ENCODE measurements at regions not wholly inside any gene's neighbourhood (a gene's known extent, or its start where the extent isn't known, plus 50 kb on each side); places are given as distances from the start of the nearest gene placed in this dataset.

DNA sequence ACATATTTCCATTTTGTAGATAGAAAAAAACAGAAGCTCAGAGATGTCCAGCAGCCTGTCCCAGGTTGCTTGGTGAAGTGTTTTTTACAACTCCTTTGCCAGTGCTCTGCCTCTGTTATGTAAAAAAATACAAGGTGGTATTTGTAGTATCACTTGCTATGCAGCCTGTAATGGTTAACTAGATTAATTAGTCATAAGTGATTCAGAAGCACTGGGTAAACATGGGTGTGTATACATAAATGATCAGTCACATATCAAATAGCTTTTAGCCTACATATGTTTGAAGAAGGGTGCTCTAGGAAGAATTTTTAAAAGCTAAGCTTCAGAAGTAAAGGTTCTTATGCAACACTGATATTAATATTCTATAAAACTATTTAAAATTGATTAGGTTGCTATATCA is 70.0 kb upstream of the MAGI3 start:
- ChIA-PET CTCF (ENCODE audit: partially characterized antibody) (interaction anchor here (1.0 to 1.5 kb wide), 2 partner anchors 18 to 101 kb away, joined by 4 read pairs; no protein-coding TSS in a partner anchor), POLR2A (ENCODE audit: partially characterized antibody) (no interaction called here)
- Histone ChIP-seq H3K4ac (replicated peaks; ENCODE audit: insufficient read length, low read depth, low read length) (no peak overlapping the region), H3K9ac (replicated peaks in 1 of 4; ENCODE audit: extremely low read depth in 1 of 4, low read depth in 3 of 4, low read length in 3 of 4) (no peak overlapping the region), H4K5ac (ENCODE audit: insufficient read length, low read depth, low read length) (no peak overlapping the region), H3K23me2 (ENCODE audit: low read depth, low read length) (no peaks in the 10 kb centered on the region), H2BK12ac (ENCODE audit: low read depth, low read length) (no peak overlapping the region), H2AK5ac (ENCODE audit: low read depth, low read length) (no peak overlapping the region), H2BK15ac (ENCODE audit: low read length) (no peak overlapping the region), H2BK5ac (ENCODE audit: low read depth, low read length) (no peak overlapping the region), H3K79me1 (ENCODE audit: low read depth, low read length) (no peaks in the 10 kb centered on the region), H3K14ac (ENCODE audit: insufficient read length) (no peak overlapping the region), H3K56ac (replicated peaks; ENCODE audit: insufficient read length, low read depth, low read length) (no peak overlapping the region), H3K4me3 (ENCODE audit: extremely low read depth in 1 of 4, insufficient read depth in 2 of 4, low read depth in 3 of 4, low read length in 4 of 4) (no peak overlapping the region), H3K18ac (ENCODE audit: extremely low read depth, low read length) (no peak overlapping the region), H4K20me1 (replicated peaks in 1 of 2; ENCODE audit: control insufficient read depth in 1 of 2, insufficient read depth in 2 of 2, low read length in 2 of 2) (no peaks in the 10 kb centered on the region), H3K27me3 (replicated peaks in 1 of 4; ENCODE audit: control insufficient read depth in 3 of 4, extremely low read depth in 1 of 4, insufficient read depth in 3 of 4, low read length in 3 of 4) (no peaks in the 10 kb centered on the region), H3K4me1 (replicated peaks in 1 of 4; ENCODE audit: control insufficient read depth in 3 of 4, insufficient read depth in 4 of 4, low read length in 3 of 4) (no peaks in the 10 kb centered on the region), H2BK120ac (replicated peaks; ENCODE audit: low read depth, low read length) (no peak overlapping the region), H4K91ac (replicated peaks; ENCODE audit: insufficient read length, low read length) (no peak overlapping the region), H2BK20ac (ENCODE audit: low read length) (no peak overlapping the region), H3K4me2 (ENCODE audit: insufficient read depth in 1 of 2, low read depth in 2 of 2, low read length in 2 of 2) (no peak overlapping the region), H4K8ac (ENCODE audit: extremely low read depth, insufficient read depth, low read length) (no peak overlapping the region), H3K27ac (ENCODE audit: low read depth, low read length) (no peak overlapping the region), H3K79me2 (ENCODE audit: control insufficient read depth in 1 of 2, insufficient read depth in 2 of 2, low read length in 2 of 2) (no peaks in the 10 kb centered on the region), H3K9me3 (ENCODE audit: insufficient read depth in 2 of 2, low read depth in 1 of 2, low read length in 1 of 2) (no peaks in the 10 kb centered on the region), H2AFZ (ENCODE audit: low read length) (no peak overlapping the region), H3K36me3 (ENCODE audit: control insufficient read depth in 2 of 4, insufficient read depth in 4 of 4, low read length in 3 of 4) (no peaks in the 10 kb centered on the region), H3K23ac (ENCODE audit: insufficient read length) (no peak overlapping the region)
- no peak for FAIRE-seq
- no peak for DNase-seq (ENCODE audit: low read depth in 1 of 2, low spot score in 2 of 2)
- TF ChIP-seq RXRA (IDR thresholded peaks at IDR 0.05; ENCODE audit: insufficient read depth, low read depth, low read length) (no peak), TCF12 (IDR thresholded peaks at IDR 0.05; ENCODE audit: low read depth, low read length) (no peak), SUZ12 (IDR thresholded peaks at IDR 0.05; ENCODE audit: low read length) (no peak), POU5F1 (IDR thresholded peaks at IDR 0.05; ENCODE audit: low read depth, low read length) (no peak), SP1 (IDR thresholded peaks at IDR 0.05; ENCODE audit: low read depth, low read length) (no peak), JUN (IDR thresholded peaks at IDR 0.05; ENCODE audit: low read depth, low read length) (no peak), BACH1 (IDR thresholded peaks at IDR 0.05; ENCODE audit: low read length) (no peak), BRCA1 (IDR thresholded peaks at IDR 0.05; ENCODE audit: low read depth, low read length) (no peak), HDAC6 (IDR thresholded peaks at IDR 0.05; ENCODE audit: low read depth, low read length) (no peak), FOSL1 (IDR thresholded peaks at IDR 0.05; ENCODE audit: insufficient read depth, low read depth, low read length) (no peak), CBX8 (IDR thresholded peaks at IDR 0.05; ENCODE audit: borderline replicate concordance, low read depth, low read length) (no peak), SIN3A (conservative IDR thresholded peaks at IDR 0.05 in 1 of 2, IDR thresholded peaks at IDR 0.05 in 1 of 2; ENCODE audit: low read depth in 1 of 2, low read length in 2 of 2) (no peak), EGR1 (IDR thresholded peaks at IDR 0.05; ENCODE audit: borderline replicate concordance, low read depth, low read length) (no peak), CREB1 (IDR thresholded peaks at IDR 0.05) (no peak), ZNF274 (IDR thresholded peaks at IDR 0.05; ENCODE audit: borderline replicate concordance, extremely low read depth, low read length) (no peak), BCL11A (IDR thresholded peaks at IDR 0.05; ENCODE audit: low read depth in 2 of 2, low read length in 2 of 2) (no peak)
- TF ChIP-seq, protein P1, sequence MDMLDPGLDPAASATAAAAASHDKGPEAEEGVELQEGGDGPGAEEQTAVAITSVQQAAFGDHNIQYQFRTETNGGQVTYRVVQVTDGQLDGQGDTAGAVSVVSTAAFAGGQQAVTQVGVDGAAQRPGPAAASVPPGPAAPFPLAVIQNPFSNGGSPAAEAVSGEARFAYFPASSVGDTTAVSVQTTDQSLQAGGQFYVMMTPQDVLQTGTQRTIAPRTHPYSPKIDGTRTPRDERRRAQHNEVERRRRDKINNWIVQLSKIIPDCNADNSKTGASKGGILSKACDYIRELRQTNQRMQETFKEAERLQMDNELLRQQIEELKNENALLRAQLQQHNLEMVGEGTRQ (IDR thresholded peaks at IDR 0.05; ENCODE audit: low read length), result no peak

All from H1 (cell line).